ENCODE measurements at regions not wholly inside any gene's neighbourhood (a gene's known extent, or its start where the extent isn't known, plus 50 kb on each side); places are given as distances from the start of the nearest gene placed in this dataset.
"Not testable (repeated sequence)": the region's sequence is repeated elsewhere in the genome, so short reads cannot be mapped to it uniquely, and the experiment has no call there.

DNA sequence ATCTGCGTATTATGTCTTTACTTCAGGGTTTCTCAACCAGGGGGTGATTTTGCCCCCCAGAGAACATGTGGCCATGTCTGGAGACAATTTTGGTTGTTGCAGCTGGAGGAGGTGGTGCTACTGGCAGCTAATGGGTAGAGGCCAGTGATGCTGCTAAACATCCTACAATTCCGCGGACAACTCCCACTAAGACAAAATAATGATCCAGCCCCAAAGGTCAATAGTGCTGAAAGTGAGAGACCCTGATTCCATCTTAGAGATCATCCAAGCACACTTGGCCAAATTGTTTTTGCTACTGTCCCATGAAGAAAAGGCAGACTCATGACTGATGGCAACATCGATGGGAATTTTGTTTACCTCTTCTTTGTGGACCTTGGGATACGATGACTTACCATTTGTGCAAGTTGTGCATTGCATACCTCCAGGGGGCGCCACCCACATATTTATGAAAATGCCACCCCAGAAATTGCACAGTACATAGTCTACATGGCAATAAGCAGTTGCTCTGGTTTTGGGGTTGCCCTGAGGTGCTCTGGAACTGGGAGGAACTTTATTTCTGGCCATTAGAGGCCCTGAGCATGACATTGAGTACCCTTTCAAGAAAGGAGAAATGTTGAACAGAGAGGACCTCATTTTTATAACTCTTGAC lies 144.3 kb downstream of the UNC93B1 start:
- not testable (repeated sequence) for DNase-seq (ENCODE audit: low spot score in 2 of 2)
- TF ChIP-seq, protein P1, sequence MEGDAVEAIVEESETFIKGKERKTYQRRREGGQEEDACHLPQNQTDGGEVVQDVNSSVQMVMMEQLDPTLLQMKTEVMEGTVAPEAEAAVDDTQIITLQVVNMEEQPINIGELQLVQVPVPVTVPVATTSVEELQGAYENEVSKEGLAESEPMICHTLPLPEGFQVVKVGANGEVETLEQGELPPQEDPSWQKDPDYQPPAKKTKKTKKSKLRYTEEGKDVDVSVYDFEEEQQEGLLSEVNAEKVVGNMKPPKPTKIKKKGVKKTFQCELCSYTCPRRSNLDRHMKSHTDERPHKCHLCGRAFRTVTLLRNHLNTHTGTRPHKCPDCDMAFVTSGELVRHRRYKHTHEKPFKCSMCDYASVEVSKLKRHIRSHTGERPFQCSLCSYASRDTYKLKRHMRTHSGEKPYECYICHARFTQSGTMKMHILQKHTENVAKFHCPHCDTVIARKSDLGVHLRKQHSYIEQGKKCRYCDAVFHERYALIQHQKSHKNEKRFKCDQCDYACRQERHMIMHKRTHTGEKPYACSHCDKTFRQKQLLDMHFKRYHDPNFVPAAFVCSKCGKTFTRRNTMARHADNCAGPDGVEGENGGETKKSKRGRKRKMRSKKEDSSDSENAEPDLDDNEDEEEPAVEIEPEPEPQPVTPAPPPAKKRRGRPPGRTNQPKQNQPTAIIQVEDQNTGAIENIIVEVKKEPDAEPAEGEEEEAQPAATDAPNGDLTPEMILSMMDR (IDR thresholded peaks at IDR 0.05): peak in 2 of 3 donors; percentile 19 to 29

DNA sequence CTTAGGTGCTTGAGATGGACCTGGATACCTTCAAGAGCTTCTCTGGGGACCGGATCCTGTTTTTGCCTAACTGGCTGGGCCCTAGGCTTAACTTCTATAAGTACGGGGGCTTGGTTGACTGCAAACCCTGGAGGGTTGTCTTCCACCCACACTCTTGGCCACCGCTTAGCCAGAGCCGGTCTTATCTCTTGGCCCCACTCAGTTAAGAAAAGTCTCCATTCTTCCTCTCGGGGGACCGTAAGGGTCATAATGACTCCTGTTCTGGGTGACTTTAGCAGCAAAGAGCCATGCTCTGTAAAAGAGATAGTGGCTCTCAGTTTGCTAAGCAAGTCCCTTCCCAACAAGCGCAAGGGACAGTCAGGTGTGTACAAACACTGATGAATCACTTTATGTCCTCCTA lies 153.2 kb downstream of the UNC93B1 start:
- DNase-seq (ENCODE audit: low spot score in 2 of 2); H3K27me3 ChIP-seq; H3K9me3 ChIP-seq; H3K4me1 ChIP-seq; intact Hi-C loops (cut with DNase I; ENCODE audit: low total_unique reads); H3K27ac ChIP-seq; H3K4me3 ChIP-seq; H3K36me3 ChIP-seq: not testable (repeated sequence)

More for the DNA sequence above, 144.3 kb downstream of the UNC93B1 start:
- H3K27me3 ChIP-seq; H3K36me3 ChIP-seq; intact Hi-C loops (cut with DNase I; ENCODE audit: low total_unique reads); H3K27ac ChIP-seq; H3K4me3 ChIP-seq; H3K9me3 ChIP-seq; H3K4me1 ChIP-seq: not testable (repeated sequence)

DNA sequence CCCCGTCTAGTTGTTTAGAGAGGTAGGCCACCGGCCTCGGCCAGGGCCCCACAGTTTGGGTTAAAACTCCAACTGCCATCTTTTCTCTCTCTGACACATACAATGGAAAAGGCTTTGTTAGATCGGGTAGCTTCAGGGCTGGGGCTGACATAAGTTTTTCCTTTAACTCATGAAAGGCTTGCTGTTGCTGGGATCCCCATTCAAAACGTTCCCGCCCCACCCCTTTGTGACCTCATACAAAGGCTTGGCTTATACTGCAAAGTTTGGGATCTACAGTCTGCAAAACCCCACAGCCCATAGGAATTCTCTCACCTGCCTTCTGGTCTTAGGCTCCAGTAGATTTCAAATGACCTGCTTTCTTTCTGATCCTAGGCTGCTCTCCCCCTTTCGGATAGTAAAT lies 154.1 kb downstream of the UNC93B1 start:
- intact Hi-C loops (cut with DNase I; ENCODE audit: low total_unique reads); H3K36me3 ChIP-seq; H3K4me1 ChIP-seq; H3K27me3 ChIP-seq; DNase-seq (ENCODE audit: low spot score in 2 of 2); H3K4me3 ChIP-seq; H3K9me3 ChIP-seq: not testable (repeated sequence)
- H3K27ac ChIP-seq: peak overlapping the region; percentile 50 to 61

DNA sequence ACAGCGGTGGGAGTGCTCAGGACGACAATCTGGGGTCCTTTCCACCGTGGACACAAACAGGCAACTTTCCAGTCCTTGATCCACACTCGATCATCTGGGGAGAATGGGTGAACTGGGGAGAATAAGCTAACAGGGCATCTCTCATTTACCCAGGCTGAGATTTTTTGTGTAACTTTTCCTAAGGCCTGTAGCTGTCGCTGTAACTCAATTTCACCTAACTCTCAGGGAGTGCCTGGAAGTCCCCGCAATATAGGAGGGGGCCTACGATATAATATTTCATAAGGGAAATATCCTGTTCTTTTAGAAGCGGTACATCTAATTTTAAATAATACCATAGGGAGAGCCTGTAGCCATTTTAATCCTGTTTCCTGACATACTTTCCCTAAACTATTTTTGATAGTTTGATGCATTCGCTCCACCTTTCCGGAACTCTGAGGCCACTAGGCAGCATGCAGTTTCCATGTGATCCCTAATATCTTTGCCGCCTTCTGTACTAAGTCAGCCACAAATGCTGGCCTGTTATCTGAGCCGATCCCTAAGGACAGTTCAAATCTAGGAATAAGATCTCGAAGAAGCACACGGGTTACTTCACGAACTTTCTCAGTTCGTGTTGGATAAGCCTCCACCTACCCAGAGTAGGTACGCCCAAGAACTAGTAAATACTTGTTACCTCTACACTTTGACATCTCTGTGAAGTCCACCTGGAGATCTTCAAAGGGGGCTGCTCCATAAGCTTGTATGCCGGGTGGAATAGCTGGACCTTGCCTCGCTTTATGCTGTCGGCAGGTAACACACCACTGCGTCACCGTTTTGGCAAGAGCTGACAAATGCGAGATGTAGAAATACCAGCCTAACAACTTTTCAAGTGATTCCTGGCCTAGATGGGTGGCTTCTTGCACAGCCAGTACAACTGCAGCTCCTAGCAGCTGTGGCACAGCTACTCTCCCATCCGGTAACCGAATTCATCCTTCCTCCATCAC lies 155.7 kb downstream of the UNC93B1 start:
- TF ChIP-seq POLR2AphosphoS5 (IDR thresholded peaks at IDR 0.05): peak; percentile 19 to 76 (median 19)
- TF ChIP-seq, protein P1 (IDR thresholded peaks at IDR 0.05): peak in 1 of 3 donors; percentile 55
- intact Hi-C loops (cut with DNase I; ENCODE audit: low total_unique reads); H3K36me3 ChIP-seq; H3K4me1 ChIP-seq; H3K9me3 ChIP-seq; H3K27me3 ChIP-seq: not testable (repeated sequence)
- H3K4me3 ChIP-seq: peak overlapping the region in 2 of 3 donors; percentile 47 to 59
- DNase-seq (ENCODE audit: low spot score in 2 of 2): peak in 1 of 2 donors; percentile 70
- H3K27ac ChIP-seq: peak overlapping the region; percentile 91 to 93

DNA sequence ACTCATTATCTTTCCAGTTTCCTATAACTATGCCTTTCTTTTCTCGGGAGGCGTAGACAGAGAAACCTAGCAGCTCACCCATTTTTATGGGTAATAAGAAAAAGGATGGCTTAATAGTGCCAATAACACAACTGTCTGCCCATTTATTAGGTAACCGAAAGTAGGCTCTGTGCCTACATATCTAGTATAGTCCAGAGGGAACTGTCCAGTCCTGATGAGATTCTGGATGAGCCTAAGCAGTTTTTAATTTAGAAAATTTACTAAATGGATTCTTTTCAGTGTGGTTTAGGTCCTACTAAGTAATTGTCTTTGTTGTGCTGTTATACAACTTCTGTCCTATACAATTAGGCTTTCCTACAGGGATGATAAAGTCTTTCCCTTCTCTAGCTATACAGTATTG lies 157.6 kb downstream of the UNC93B1 start:
- H3K4me1 ChIP-seq; H3K27me3 ChIP-seq; H3K27ac ChIP-seq; DNase-seq (ENCODE audit: low spot score in 2 of 2); H3K4me3 ChIP-seq; H3K9me3 ChIP-seq; H3K36me3 ChIP-seq; intact Hi-C loops (cut with DNase I; ENCODE audit: low total_unique reads): not testable (repeated sequence)

DNA sequence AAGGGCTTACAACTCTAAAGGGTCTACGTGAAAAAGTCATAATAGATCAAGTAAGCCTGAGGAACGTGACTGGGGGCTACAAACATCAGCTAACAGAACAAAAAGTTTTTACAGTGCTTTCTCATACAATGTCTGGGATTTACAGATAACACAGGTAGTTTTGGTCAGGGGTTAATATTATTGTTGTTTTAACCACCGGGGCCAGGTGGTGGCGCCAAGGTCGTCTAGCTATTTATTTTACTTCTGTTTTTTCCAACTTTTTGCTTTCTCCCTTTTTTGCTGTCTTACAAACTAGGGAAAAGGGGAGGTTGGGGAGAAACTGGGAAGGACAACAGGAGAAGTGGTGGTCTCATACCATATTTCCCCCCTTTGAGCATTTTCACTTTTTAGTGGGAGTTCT lies 158.6 kb downstream of the UNC93B1 start:
- H3K9me3 ChIP-seq; H3K4me1 ChIP-seq; intact Hi-C loops (cut with DNase I; ENCODE audit: low total_unique reads); H3K36me3 ChIP-seq; H3K27me3 ChIP-seq; H3K4me3 ChIP-seq; DNase-seq (ENCODE audit: low spot score in 2 of 2): not testable (repeated sequence)
- peak overlapping the region in 1 of 2 donors; percentile 74 for H3K27ac ChIP-seq

DNA sequence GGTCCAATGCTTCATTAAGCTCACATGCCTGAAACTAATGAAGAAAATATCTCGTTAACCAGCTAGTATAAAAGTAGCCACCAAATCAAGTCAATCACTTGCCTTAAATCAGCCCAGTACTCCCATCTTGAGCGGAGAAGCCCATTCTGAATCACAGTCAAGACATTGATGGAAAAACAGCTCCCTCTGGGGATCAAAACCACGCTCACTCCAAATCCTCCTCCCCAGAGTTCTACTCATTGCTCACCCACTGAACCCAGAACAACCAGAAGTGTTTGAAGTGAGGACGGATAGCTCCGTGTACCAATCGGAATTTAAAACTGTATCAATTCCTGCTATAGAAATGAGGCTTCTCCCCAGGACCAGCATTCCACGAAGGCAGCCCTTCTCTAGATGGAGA lies 163.3 kb downstream of the UNC93B1 start:
- H3K4me1 ChIP-seq; intact Hi-C loops (cut with DNase I; ENCODE audit: low total_unique reads); H3K4me3 ChIP-seq; H3K27ac ChIP-seq; H3K27me3 ChIP-seq; H3K36me3 ChIP-seq; DNase-seq (ENCODE audit: low spot score in 2 of 2); H3K9me3 ChIP-seq: not testable (repeated sequence)

DNA sequence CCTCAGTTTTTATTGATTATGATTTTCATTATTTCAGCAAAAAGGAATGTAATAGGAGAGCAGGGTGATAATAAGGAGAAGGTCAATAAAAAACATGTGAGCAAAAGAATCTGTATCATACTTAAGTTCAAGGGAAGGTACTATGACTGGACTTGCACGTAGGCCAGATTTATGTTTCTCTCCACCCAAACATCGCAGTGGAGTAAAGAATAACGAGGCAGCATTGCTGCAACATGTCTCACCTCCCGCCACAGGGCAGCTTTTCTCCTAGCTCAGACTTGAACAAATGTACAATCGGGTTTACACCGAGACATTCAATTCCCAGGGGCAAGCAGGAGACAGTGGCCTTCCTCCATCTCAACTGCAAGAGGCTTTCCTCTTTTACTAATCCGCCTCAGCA lies 155.7 kb upstream of the ALDH3B2 start:
- intact Hi-C loops (cut with DNase I; ENCODE audit: low total_unique reads); H3K4me3 ChIP-seq; H3K9me3 ChIP-seq; H3K27ac ChIP-seq; H3K4me1 ChIP-seq; H3K36me3 ChIP-seq; H3K27me3 ChIP-seq; DNase-seq (ENCODE audit: low spot score in 2 of 2): not testable (repeated sequence)

DNA sequence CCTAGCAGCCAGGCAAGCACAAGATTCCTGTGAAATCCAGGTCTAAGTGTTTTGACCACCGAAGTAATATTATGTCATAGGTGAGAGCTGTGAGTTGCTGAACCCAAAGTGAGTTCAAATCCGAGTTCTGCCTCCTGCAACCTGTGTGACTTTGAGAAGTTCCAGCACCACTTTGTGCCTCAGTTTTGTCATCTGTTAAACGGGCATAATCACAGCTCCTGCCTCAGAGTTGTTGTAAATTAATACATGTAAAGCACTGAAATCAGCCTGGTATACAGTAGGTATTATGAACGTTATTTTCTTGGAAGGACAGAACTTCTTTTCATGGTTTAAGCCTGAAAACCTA lies 152.5 kb upstream of the ALDH3B2 start:
- H3K36me3 ChIP-seq; H3K4me3 ChIP-seq; H3K27me3 ChIP-seq; intact Hi-C loops (cut with DNase I; ENCODE audit: low total_unique reads); DNase-seq (ENCODE audit: low spot score in 2 of 2); H3K4me1 ChIP-seq; H3K9me3 ChIP-seq; H3K27ac ChIP-seq: not testable (repeated sequence)

DNA sequence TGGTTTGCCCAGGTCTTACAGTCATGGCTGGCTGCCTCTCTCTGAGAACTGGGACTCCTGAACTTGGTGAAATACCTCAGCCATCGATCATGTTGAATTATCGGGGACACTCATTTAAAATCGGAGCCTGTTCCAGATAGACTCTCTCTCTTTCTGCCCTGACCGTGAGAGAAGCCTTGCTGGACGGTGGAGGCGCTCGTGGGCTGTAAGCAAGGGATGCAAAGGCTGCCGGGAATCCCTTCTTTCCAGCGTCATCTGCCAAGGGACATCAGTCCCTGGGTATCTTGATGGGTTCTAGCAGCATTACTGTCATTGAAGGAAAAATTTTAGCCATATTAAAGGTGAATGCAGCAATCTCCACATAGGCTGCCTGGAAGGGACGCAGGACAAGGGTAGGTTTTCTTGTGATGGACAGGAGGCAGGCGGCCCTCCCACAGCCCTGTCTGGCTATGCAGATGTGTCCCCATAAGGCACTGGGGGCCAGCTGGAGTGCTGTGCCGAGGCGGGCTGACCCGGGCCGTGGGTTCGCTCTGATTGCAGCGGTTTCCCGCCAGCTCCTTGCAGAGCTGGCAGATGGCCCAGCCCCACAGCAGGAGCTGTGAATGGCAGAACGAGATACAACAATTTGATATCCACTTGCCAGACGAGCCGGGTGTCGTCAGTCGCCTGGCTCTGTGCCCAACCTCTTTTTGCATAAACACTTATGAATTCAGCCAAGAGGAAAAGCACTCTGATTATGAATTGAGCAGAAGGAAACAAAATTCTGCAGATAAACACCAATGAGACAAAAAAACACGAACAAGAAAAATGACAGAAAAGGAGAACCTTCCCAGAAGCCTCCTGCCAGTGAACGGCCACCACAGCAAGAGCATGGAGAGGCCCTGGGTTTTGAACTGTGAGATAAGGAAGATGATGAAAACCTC lies 151.9 kb upstream of the ALDH3B2 start:
- H3K36me3 ChIP-seq; H3K27me3 ChIP-seq; H3K4me1 ChIP-seq; intact Hi-C loops (cut with DNase I; ENCODE audit: low total_unique reads); H3K9me3 ChIP-seq: not testable (repeated sequence)
- Histone ChIP-seq H3K4me3 (peak overlapping the region in 2 of 3 donors; percentile 6 to 46), H3K27ac (peak overlapping the region in 1 of 2 donors; percentile 25)
- DNase-seq (ENCODE audit: low spot score in 2 of 2): peak in 1 of 2 donors; percentile 21
